ENCODE measurements at regions not wholly inside any gene's neighbourhood (a gene's known extent, or its start where the extent isn't known, plus 50 kb on each side); places are given as distances from the start of the nearest gene placed in this dataset.

DNA sequence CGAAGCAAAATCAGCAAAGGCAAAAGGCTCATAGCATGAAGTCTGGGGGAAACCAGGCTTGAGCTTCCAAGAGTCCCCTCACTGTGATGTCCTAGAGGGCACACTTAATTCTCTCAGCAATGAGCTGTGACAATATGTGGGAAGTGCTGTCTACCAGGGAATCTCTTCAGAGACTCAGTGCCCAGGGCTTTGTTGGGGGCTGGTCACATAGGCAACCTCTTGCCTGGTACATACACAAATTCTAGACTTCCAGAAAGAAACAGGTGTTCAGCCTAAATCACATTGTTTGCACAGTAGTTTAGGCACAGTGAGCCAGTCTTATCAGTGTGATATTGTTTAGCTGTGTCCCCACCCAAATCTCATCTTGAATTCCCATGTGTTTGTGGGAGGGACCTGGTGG is 400.5 kb downstream of the PRDM2 start:
- no peaks in the 10 kb centered on the region for H3K36me3 ChIP-seq (ENCODE audit: low read depth)
- TF ChIP-seq, protein P1, sequence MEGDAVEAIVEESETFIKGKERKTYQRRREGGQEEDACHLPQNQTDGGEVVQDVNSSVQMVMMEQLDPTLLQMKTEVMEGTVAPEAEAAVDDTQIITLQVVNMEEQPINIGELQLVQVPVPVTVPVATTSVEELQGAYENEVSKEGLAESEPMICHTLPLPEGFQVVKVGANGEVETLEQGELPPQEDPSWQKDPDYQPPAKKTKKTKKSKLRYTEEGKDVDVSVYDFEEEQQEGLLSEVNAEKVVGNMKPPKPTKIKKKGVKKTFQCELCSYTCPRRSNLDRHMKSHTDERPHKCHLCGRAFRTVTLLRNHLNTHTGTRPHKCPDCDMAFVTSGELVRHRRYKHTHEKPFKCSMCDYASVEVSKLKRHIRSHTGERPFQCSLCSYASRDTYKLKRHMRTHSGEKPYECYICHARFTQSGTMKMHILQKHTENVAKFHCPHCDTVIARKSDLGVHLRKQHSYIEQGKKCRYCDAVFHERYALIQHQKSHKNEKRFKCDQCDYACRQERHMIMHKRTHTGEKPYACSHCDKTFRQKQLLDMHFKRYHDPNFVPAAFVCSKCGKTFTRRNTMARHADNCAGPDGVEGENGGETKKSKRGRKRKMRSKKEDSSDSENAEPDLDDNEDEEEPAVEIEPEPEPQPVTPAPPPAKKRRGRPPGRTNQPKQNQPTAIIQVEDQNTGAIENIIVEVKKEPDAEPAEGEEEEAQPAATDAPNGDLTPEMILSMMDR (IDR thresholded peaks at IDR 0.05) = no peak
- no peak for ATAC-seq
- intact Hi-C loops (cut with DNase I, micrococcal nuclease) = no loop called here
- no peak for DNase-seq
- no peaks in the 10 kb centered on the region for H3K9me3 ChIP-seq
- H3K4me3 ChIP-seq = no peak overlapping the region
- no peaks in the 10 kb centered on the region for H3K4me1 ChIP-seq (ENCODE audit: low read depth)

DNA sequence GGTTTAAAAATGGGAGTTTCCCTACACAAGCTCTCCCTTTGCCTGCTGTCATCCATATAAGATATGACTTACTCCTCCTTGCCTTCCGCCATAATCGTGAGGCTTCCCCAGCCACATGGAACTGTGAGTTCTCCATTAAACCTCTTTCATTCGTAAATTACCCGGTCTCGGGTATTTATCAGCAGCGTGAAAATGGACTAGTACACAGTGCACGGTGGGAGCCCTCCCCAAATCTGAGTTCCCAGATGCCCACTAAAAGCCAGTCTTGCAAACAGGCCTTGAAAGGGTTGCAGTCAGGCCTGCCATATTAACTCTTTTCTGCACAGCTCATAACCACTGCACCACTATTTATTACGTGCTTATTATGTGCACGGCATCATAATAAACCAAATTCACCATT is 400.9 kb downstream of the PRDM2 start:
- Histone ChIP-seq H3K36me3 (ENCODE audit: low read depth) (no peaks in the 10 kb centered on the region), H3K4me3 (no peak overlapping the region), H3K4me1 (ENCODE audit: low read depth) (no peaks in the 10 kb centered on the region), H3K9me3 (no peaks in the 10 kb centered on the region)
- TF ChIP-seq, protein P1 (IDR thresholded peaks at IDR 0.05) = no peak
- ATAC-seq (no peak), DNase-seq (no peak)
- intact Hi-C loops (cut with DNase I, micrococcal nuclease) = no loop called here

DNA sequence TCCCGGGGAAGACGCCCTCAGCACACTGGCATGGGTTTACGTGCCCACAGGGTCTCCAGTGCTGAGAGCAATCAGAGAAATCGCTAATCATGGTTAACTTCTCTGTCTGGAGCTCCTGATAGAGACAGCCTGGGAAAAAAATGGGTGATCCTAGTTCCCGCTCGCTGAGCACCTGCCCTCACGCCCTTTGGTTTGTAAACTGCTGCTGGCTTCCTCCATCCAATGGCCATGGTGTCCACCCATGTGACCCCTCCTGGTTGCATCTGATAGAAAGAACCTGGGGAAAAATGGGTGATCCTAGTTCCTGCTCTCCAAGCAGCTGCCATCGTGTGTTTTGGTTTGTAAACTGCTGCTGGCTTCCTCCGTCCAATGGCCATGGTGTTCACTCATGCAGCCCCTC is 402.2 kb downstream of the PRDM2 start:
- Histone ChIP-seq H3K4me3 (no peak overlapping the region), H3K4me1 (ENCODE audit: low read depth) (no peaks in the 10 kb centered on the region), H3K36me3 (ENCODE audit: low read depth) (no peaks in the 10 kb centered on the region), H3K9me3 (no peaks in the 10 kb centered on the region)
- DNase-seq (no peak), ATAC-seq (no peak)
- TF ChIP-seq, protein P1 (IDR thresholded peaks at IDR 0.05) = no peak
- intact Hi-C loops (cut with DNase I, micrococcal nuclease) = no loop called here

DNA sequence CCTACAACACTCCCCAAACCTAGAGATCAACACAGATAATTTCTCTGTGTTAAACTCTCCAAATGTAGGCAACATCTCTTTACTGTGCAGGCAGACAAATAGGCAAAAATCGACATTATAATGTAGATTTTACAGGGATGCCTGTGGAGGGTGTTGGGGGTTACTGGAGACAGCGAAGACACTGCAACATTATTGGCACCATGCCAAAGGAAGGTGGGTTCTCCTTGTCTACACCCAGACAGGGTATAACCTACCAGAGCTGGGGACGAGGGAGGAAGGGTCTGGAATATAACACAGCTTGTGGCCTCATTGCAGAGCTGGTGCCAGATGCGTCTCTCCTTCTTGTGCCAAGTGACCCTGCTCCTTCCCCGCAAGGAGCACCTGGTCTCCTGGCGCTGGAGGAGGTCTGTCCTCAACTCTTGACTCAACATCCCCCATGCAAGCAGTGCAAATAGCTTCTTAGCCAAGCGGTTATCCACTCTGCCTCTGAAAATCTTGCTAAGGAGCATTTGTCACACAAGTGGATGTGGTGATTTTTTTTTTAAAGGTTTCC is 404.0 kb downstream of the PRDM2 start:
- Histone ChIP-seq H3K4me3 (no peak overlapping the region), H3K9me3 (no peaks in the 10 kb centered on the region), H3K36me3 (ENCODE audit: low read depth) (no peaks in the 10 kb centered on the region), H3K4me1 (ENCODE audit: low read depth) (no peaks in the 10 kb centered on the region)
- DNase-seq = no peak
- no peak for ATAC-seq
- TF ChIP-seq, protein P1 (IDR thresholded peaks at IDR 0.05) = no peak
- intact Hi-C loops (cut with DNase I, micrococcal nuclease) = no loop called here

DNA sequence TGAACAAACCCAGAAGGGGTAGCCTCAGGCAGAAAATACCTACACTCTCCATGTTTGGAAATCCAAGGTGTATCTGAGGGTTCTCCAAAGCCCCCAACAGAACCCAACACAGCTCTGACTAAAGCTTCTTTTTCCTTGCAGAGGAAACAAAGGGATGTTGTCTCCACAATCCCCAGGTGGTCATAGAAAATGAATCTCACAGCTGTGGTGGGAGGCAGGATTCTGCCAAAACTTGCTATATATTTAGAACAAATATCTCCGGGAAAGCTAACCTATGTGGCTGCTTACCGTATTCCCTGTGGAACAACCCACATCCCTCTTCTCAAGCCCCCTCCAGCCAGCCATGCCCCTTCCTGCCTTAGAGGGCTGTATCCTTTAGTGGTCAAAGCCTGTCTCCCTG is 406.1 kb downstream of the PRDM2 start:
- Histone ChIP-seq H3K4me3 (no peak overlapping the region), H3K9me3 (no peaks in the 10 kb centered on the region), H3K36me3 (ENCODE audit: low read depth) (no peaks in the 10 kb centered on the region), H3K4me1 (ENCODE audit: low read depth) (no peaks in the 10 kb centered on the region)
- no peak for DNase-seq
- intact Hi-C loops (cut with DNase I, micrococcal nuclease) = no loop called here
- ATAC-seq = no peak
- TF ChIP-seq, protein P1 (IDR thresholded peaks at IDR 0.05) = no peak

All from mucosa of descending colon (tissue), 3 donors.